Activated gamma-delta T cell treated with Interleukin-2 at 50 U/mL for 16 hours (primary cell): ENCODE measurements at regions not wholly inside any gene's neighbourhood (a gene's known extent, or its start where the extent isn't known, plus 50 kb on each side); places are given as distances from the start of the nearest gene placed in this dataset.
"Not testable (repeated sequence)": the region's sequence is repeated elsewhere in the genome, so short reads cannot be mapped to it uniquely, and the experiment has no call there.

Experiments used
- DNase-seq: peaks from one replicate; pipeline ENCODE4 v3.0.0-alpha.2; 2020

DNA sequence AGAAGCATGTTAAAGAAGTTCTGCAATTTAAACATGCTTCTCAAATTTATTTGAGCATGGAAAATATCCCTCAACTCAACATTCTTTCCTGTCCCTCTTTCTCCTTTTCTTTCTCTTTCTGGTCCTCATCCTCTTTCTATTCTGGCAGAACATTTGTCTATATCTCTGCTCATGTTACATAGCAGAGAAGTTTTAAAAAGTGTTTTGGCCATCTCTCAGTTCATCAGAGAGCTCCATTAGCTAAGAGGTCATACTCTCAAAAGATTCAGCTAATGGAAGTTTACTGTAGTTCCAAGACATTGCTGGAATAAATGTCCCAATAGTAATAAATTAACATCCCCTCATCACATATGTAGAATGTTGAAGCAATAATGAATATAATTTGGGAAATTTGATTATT, 53.5 kb downstream of the XCL2 start:
- no peak for DNase-seq

DNA sequence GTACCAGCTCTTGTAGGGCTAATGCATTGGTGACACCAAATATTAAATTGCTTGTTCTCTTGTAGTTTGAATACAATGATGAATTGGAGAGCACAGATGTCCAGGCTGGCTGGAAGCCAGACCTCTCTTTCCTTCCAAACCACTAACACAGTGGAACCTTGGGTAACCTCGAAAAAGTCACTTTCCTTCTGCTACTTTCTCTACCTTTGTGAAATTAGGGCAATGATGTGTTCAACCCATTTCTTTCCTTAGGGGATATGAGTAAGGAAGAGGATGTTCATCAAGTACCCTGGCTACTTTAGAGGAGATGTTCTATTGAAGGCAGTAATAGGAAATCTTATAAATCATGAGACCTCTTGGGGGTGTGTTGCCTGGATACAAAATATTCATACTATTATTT, 55.7 kb downstream of the XCL2 start:
- no peak for DNase-seq

DNA sequence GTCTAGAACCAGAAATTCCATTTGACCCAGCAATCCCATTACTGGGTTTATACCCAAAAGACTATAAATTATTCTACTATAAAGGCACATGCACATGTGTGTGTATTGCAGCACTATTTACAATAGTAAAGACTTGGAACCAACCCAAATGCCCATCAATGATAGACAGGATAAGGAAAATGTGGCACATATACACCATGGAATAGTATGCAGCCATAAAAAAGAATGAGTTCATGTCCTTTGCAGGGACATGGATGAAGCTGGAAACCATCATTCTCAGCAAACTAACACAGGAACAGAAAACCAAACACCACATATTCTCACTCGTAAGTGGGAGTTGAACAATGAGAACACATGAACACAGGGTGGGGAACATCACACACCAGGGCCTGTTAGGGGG, 57.0 kb downstream of the XCL2 start:
- DNase-seq = not testable (repeated sequence)

DNA sequence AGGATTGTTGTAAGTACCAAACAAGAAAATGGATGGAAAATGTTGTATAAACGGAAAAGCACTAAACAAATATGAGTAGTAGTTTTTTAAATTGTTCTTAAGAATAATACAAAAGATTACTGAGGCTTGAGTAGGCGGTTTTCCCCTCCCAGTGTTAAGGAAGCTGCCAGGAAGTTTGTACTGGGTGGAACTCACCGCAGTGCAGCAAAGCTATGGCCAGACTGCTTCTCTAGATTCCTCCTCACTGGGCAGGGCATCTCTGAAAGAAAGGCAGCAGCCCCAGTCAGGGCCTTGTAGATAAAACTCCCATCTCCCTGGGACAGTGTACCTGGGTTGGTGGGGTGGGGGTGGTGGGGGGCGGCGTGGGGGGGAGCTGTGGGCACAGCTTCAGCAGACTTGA, 58.7 kb downstream of the XCL2 start:
- DNase-seq = no peak

DNA sequence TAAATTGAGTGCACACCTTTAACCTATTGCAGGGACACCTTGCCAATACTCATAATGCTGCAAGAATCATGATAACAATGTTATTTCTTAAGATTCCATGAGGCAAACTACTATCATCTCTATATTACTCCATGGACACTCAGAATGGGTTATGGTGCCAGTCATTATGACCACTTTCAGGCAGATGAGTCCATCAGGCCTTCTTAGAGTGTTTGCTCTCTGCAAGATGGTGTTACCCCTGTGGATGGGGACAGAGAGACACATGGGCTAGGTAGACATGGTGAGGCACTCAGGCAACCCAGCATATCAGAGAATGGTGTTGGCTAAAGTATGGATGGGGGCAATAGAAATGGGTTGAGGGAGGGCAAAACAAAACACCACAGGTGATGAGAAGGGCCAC, 59.7 kb downstream of the XCL2 start:
- DNase-seq = no peak

DNA sequence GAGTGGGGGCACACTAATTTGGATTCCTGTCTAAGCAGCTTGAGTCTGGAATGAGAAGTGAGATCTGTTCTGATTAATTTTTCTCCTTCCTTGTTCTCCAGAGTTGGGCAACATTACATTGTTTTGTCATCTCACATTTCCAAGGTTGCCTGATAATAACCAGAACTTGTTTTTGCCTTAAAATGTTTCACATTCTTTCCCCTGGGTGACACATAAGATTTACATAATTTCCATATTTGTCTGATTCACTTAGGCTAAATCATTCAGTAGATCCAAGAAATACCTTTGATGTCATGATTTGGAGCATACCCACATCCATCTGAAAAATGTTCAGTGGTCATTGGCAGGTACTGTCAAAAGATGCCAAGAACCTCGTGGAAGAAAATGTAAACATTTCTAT, 60.3 kb downstream of the XCL2 start:
- no peak for DNase-seq

DNA sequence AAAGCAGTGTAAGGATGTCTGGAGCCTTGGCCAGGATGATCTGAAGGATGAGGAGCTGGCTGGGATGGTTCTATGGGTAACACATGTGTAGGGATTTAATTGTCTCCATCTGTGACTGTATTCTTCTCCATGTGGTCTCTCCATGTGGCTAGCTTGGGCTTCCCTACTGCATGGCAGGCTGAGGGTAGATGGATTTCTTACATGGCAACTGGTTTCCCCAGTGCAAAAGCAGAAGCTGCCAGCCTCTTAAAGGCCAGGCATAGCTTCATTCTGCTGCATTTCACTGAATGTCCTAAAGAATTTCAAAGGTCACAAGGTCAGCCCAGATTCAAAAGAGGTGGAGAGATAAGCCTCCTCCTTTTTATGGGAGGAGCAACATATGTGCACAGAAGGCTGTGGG, 61.7 kb downstream of the XCL2 start:
- no peak for DNase-seq

DNA sequence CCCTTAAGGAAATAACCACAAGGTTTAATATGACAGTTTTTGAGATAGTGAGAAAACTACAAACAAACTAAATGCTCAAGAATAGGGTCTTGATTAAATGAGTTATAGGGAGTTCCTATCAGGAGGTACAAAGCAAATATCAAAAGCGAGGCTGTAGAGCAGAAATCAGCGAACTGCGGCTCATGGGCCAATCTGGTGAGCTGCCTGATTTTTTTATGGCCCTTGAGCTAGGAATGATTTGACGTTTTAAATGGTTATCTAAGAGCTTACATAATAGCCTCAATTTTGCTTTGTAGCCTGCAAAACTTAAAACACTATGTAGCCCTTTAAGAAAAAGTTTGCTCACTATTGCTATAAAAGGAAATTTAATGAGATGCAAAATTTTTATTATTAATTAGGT, 62.2 kb downstream of the XCL2 start:
- no peak for DNase-seq

DNA sequence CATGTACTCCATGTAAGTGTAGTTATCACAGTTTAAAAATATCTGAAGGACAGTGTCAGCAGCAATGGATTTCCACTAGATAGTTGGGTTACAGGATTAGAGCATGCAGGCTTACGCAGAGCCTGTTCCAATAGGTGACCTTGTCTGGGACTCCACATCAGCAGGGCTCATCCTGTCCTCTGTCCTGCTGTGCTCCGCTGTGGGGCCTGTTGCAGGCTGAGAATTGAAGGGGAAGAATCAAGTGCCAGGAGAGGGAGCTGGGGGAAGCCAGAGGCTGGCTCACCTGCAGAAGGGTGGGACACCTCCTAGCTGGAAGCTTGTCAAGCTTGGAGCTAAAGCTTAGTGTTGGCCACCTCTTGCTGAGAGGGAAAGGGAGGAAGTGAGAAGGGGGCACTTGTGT, 62.8 kb downstream of the XCL2 start:
- DNase-seq = no peak

DNA sequence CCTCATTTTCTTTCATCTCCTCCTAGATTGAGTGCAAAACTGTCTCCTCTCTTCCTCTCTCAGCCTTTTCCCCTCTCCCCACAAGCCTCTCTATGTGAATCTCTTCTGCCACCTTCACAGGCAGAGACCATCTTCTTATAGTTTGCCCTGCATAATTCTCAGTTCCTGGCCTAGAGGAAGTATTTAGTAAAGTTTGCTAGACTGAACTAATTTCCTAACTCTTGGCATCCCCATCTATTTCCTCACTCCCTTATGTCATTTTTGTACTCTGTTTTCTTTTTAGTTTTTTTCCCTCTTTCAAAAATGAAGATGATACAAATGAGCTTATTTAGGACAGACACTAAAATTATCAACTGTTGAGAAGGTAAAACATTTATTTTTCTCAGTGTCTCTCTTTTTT, 66.0 kb downstream of the XCL2 start:
- DNase-seq = no peak

DNA sequence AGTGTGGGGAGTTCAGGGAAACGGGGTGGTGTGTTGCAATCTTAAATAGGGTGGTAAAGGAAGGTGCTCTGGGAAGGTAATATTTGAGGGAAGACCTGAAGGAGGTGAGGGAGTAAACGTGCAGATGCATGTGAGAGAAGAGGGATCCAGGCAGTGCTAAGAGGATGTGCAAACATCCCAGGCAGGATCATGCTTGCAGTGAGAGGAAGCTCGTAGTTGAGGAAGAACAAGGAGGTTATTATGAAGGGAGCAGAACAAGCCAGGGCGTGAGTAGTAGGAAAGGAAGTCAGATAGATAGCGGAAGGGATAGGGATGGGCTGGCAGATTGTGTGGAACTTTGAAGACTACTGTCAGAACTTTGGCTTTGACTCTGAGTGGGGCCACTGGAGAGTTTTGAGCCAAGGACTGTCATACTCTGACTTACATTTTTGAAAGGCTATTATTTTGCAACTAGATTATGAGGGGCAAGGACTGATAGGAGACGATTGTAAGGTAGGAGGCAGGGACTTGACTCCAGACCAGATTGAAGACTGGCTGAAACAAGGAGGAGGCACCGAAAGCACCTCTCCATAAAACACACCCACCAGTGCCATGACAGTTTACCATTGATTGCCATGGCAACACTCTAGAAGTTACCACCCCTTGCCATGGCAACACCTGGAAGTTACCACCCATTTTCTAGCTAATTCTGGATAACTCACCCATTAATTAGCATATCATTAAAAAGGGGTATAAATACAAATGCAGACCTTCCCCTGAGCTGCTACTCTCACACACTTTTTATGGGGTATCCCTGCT, 67.0 kb downstream of the XCL2 start:
- DNase-seq = no peak

DNA sequence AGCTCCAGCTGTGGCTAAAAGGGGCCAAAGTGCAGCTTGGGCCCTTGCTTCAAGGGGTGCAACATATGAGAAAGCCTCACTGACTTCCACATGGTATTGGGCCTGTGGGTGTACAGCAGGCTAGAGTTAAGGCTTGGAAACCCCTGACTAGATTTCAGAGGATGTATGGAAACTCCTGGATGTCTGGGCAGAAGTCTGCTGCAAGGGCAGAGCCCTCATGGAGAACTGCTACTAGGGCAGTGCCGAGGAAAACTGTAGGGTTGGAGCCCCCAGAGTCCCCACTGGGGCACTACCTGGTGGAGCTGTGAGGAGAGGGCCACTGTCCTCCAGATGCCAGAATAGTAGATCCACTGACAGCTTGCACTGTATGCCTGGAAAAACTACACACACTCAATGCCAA, 69.5 kb downstream of the XCL2 start:
- no peak for DNase-seq

DNA sequence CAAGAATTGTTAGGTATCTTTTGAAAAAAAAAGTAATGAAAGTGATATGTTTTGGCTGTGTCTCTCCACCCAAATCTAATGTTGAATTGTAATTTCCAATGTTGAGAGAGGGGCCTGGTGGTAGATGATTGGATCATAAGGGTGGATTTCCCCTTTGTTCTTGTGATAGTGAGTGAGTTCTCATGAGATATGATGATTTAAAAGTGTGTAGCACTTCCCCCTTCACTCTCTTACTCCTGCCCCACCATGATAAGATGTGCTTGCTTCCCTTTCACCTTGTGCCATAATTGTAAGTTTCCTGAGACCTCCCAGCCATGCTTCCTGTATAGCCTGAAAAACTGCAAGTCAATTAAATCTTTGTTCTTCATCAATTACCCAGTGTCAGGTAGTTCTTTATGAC, 70.7 kb downstream of the XCL2 start:
- no peak for DNase-seq

DNA sequence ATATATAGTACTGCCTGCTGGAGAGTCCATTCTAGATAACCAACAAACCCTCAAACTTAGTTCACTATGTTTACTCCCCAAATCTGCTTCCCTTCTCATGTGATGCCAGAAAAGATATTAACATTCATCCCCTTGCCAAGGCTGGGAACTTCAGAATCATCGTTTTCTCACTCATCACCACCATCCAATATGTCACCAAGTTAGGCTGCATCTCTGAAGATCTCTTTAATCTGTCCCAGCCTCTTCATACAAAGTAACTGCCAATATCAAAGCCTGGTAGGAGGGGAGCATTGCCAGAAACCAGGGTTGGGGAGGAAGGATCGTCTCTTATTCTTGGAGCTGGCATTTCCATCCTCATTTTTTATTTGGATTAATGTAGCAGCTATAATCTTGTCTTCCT, 71.6 kb downstream of the XCL2 start:
- no peak for DNase-seq

DNA sequence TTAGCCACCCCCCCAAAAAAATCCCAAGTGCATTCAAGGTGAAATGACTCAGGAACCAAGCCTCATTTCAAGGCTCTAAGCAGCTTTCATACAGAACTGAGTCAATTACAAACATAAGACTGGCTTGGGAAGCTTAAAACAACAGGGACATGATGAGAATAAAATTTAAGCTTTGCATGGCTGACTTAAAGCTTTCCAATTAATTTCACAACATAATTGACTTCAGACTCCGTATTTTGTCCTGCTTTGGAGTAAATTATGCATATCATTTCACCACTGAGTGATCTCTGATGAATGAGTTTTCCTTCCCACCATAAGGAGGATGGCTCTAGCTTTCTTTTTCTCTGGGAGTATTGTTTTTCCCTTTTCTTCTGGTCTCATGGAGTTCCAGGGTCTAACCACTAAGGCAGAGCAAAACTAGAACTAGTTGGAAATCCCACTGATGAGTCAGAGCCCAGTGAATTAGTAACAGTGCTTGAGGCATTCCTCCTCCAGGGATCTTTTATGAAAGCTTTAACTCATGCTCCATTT, 72.8 kb downstream of the XCL2 start:
- DNase-seq = no peak

DNA sequence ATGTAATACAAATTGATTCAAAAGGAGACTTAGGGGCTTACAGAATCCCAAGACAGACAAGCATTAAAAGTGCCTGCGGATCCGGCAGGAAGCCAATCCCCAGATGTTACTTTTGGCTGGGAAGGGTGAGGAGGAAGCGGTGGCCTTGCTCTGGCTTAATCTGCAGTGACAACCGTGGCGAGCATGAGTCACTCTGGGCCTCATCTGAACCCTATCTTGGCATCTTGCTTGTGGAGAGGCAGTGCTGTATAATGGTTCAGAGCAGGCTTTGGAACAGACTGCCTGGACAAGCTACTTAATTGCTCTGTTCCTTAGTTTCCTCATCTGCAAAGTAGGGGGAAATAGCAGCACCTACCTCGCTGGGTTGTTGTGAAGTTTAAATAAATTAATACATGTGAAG, 74.1 kb downstream of the XCL2 start:
- peak; percentile 33 for DNase-seq

DNA sequence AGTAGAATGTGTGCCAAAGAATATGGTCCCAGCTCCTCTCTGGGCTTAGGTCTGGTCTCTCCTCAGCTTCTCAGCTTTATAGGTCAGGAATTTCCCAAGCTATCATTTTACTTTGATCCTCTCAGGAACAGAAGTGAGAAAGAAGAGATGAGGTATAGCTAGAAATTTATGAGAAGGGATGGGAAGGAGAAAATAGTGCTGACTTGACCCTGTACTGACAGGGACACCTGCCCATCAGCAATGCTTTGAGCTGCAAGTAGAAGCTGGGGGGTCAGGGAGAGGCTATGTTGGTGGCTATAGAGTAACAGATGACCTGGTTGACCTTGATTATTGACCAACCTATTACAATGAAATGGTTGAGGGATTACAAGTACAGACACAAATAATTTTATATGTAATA, 75.0 kb downstream of the XCL2 start:
- no peak for DNase-seq

DNA sequence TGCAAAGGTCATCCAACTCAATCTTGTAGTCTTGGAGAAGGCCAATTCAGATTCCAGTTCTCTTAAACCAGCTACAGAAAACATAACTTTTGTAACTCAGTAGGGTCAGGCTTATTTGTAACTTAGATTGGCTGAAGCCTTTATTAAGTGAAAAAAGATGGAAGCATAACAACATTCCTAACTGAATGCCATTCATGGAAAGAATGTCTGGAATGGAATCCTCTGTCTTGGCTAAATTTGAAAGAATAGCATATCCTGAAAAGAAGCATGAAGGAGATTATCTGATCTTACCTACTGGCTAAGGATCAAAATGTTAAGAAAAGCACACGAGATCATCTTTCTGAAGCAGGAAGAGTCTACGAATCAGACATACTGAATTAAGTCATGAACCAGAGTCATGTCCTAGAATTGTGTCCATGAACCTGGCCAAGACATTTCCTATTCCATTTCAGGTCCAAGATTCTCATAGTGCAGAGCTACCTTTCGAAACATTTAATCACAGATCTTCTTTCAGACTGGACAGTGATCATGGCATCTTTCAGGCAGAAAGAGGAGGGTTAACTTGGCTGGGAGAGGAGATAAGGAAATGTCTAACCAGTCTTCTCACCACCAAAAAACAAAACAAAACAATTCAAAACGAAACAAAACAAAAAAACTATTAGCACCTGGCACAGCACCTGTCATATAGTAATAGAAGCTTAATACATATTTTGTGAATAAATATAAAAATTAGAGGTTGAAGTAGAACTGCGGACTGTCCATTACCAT, 75.6 kb downstream of the XCL2 start:
- no peak for DNase-seq

DNA sequence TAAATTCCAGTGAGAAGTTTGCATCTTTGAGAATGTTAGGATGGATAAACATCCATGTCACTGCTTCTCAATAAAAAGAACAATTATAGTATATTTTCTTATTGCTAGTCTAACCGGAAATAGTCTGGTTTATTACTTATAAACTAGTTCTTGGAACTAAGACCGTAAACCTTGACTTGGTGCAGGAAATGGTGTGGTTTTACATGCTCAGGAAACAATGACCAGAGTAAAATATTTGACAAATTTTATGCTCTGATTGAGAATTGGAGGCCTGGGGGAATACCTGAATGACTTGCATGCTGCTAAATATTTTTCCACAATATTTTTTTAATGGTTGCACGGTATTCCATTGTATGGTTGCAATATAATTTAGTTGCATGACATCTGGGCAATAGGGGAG, 76.3 kb downstream of the XCL2 start:
- no peak for DNase-seq

DNA sequence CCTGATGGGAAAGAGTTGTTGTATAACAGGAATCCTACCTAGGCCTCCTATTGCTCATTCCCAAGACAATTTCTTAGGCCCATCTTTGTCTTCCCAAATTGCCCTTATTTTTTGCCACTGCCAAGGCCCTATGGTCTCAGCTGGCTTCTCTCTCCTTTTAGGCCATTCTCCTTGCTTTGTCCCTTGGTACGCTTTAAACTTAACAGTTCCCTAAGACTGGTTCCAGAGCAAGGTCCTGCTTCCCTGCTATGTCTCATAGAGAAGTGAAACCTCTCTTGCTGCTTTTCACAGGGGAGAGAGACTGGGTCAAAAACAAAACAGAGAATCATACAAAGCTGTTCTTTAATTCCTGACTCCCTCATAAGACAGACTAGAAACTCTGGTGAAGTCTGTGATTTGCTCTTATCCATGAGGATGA, 77.1 kb downstream of the XCL2 start:
- DNase-seq = no peak

DNA sequence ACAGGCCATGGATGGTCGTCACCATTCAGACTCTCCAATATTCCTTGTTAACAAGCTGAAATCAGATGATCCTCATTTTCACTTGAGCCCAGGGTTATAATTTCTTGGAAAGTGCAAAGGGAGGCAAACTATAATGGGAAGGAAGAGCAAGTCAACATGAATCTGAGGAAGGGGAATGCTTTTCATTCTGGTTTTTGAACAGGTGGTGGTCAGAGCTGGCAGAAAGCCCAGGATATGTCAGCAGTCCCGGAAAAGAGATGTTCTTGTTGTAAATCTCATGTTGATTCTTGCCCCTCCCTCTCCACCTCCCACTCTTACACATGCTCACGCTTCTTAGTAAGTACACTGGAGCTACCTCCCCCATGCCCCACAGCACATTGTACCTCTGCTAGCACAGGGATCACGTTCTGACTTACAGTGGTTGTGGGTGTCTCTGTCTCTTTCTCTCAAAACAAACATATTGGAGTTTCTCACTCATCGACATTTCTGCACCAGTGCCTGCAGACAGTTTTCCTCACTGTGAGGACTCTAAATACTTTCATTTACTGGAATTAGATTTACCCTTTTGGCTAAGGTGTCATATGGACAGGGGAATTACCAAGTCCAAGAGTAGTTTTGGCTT, 77.6 kb downstream of the XCL2 start:
- peak; percentile 13 for DNase-seq

DNA sequence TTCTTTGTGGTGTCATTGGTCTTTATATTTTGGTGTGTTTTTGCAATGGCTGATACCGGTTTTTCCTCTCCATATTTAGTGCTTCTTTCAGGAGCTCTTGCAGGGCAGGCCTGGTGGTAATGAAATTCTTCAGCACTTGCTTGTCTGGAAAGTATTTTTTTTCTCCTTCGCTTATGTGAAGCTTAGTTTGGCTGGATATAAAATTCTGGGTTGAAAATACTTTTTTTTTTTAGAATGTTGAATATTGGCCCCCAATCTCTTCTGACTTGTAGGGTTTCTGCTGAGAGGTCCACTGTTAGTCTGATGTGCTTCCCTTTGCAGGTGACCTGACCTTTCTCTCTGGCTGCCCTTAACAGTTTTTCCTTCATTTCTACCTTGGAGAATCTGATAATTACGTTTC, 82.7 kb downstream of the XCL2 start:
- not testable (repeated sequence) for DNase-seq

DNA sequence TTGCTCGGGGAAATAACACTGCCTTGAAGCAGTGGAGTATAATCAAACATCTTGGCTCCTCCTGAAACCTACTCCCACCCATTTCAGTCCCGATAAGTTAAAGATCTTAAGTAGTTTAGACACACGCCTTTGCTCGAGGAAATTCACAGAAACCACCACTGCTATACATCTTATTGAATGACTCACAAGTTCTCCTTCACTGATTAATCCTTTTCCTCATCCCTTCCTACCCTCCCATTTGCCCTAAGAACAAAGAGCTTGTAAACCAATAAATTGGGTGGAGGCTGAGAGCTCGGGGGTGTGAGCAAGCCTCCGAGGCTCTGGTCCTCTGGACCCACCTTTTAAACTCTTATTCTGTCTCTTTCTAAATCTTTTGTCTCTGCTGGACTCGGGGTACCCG, 86.5 kb downstream of the XCL2 start:
- not testable (repeated sequence) for DNase-seq

DNA sequence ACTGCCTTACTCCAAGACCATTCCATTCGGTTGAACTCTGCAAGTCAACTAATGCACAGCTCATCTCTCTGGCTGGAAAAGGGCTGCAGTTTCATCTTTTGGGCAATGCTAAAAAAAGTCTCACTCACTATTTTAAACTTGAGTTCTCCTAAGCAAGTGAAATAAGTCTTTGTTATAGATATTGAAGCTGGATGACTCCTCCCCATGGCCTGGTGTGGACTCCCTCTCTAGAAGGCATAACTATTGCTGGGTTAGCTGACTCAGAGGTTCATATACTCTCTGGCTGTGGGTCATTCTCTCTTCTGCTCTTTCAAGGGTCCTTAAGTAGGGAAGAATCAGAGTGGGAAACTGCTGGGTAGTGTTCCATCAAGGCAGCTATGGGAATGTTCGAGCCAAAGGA, 88.0 kb downstream of the XCL2 start:
- no peak for DNase-seq
